ENCODE measurements at regions not wholly inside any gene's neighbourhood (a gene's known extent, or its start where the extent isn't known, plus 50 kb on each side); places are given as distances from the start of the nearest gene placed in this dataset.

- no peak for TF ChIP-seq POLR2A (IDR thresholded peaks at IDR 0.05)
- TF ChIP-seq EP300 (IDR thresholded peaks at IDR 0.05) = no peak
- TF ChIP-seq CTCF (IDR thresholded peaks at IDR 0.05) = no peak
- no peak for TF ChIP-seq POLR2AphosphoS5 (IDR thresholded peaks at IDR 0.05)
- Histone ChIP-seq H3K27ac (no peak overlapping the region), H3K9me3 (no peaks in the 10 kb centered on the region), H3K27me3 (no peaks in the 10 kb centered on the region), H3K36me3 (no peaks in the 10 kb centered on the region), H3K4me3 (no peak overlapping the region), H3K4me1 (no peaks in the 10 kb centered on the region)
- DNase-seq (ENCODE audit: low spot score in 2 of 2) = no peak
- WGBS = 76% methylated on average over 3 of the region's 3 CpGs
Measured at GRCh38 chr17:12376276-12376675, 289.4 kb upstream of the MYOCD start.

- Histone ChIP-seq H3K27me3 (no peaks in the 10 kb centered on the region), H3K36me3 (no peaks in the 10 kb centered on the region), H3K9me3 (no peaks in the 10 kb centered on the region), H3K4me3 (no peak overlapping the region), H3K4me1 (no peaks in the 10 kb centered on the region), H3K27ac (no peak overlapping the region)
- TF ChIP-seq POLR2AphosphoS5 (IDR thresholded peaks at IDR 0.05) = no peak
- no peak for TF ChIP-seq EP300 (IDR thresholded peaks at IDR 0.05)
- TF ChIP-seq CTCF (IDR thresholded peaks at IDR 0.05) = no peak
- no peak for TF ChIP-seq POLR2A (IDR thresholded peaks at IDR 0.05)
- no peak for DNase-seq (ENCODE audit: low spot score in 2 of 2)
- 59% methylated on average over 1 of the region's 1 CpG for WGBS
Measured at GRCh38 chr17:12386225-12386624, 279.5 kb upstream of the MYOCD start.

- no peak overlapping the region for H3K27ac ChIP-seq
- no peak for TF ChIP-seq EP300 (IDR thresholded peaks at IDR 0.05)
- DNase-seq (ENCODE audit: low spot score in 2 of 2) = no peak
- H3K4me3 ChIP-seq = no peak overlapping the region
- no peaks in the 10 kb centered on the region for H3K27me3 ChIP-seq
- H3K4me1 ChIP-seq = no peaks in the 10 kb centered on the region
- WGBS = 63% methylated on average over 3 of the region's 3 CpGs
- no peaks in the 10 kb centered on the region for H3K36me3 ChIP-seq
- H3K9me3 ChIP-seq = no peaks in the 10 kb centered on the region
Measured at GRCh38 chr17:12388226-12388625, 277.5 kb upstream of the MYOCD start.

GRCh38 chr17:12389421-12389820, 276.3 kb upstream of the MYOCD start:
- Histone ChIP-seq H3K27me3 (no peaks in the 10 kb centered on the region), H3K27ac (no peak overlapping the region), H3K4me3 (no peak overlapping the region), H3K36me3 (no peaks in the 10 kb centered on the region), H3K4me1 (no peaks in the 10 kb centered on the region), H3K9me3 (no peaks in the 10 kb centered on the region)
- no peak for DNase-seq (ENCODE audit: low spot score in 2 of 2)
- WGBS = 83% methylated on average over 2 of the region's 2 CpGs
- TF ChIP-seq EP300 (IDR thresholded peaks at IDR 0.05) (no peak), CTCF (IDR thresholded peaks at IDR 0.05) (no peak), POLR2A (IDR thresholded peaks at IDR 0.05) (no peak), POLR2AphosphoS5 (IDR thresholded peaks at IDR 0.05) (no peak)

GRCh38 chr17:12390631-12391030, 275.1 kb upstream of the MYOCD start:
- Histone ChIP-seq H3K27ac (no peak overlapping the region), H3K36me3 (no peaks in the 10 kb centered on the region), H3K4me1 (no peaks in the 10 kb centered on the region), H3K9me3 (no peaks in the 10 kb centered on the region), H3K4me3 (no peak overlapping the region), H3K27me3 (no peaks in the 10 kb centered on the region)
- TF ChIP-seq POLR2AphosphoS5 (IDR thresholded peaks at IDR 0.05) = no peak
- no peak for TF ChIP-seq POLR2A (IDR thresholded peaks at IDR 0.05)
- no peak for TF ChIP-seq CTCF (IDR thresholded peaks at IDR 0.05)
- TF ChIP-seq EP300 (IDR thresholded peaks at IDR 0.05) = no peak
- WGBS = 80% methylated on average over 4 of the region's 4 CpGs
- no peak for DNase-seq (ENCODE audit: low spot score in 2 of 2)

GRCh38 chr17:12391468-12391867, 274.2 kb upstream of the MYOCD start:
- Histone ChIP-seq H3K36me3 (no peaks in the 10 kb centered on the region), H3K27ac (no peak overlapping the region), H3K9me3 (no peaks in the 10 kb centered on the region), H3K4me1 (no peaks in the 10 kb centered on the region), H3K4me3 (no peak overlapping the region), H3K27me3 (no peaks in the 10 kb centered on the region)
- 37% methylated on average over 3 of the region's 3 CpGs for WGBS
- DNase-seq (ENCODE audit: low spot score in 2 of 2) = no peak
- no peak for TF ChIP-seq EP300 (IDR thresholded peaks at IDR 0.05)
- TF ChIP-seq POLR2AphosphoS5 (IDR thresholded peaks at IDR 0.05) = no peak
- TF ChIP-seq POLR2A (IDR thresholded peaks at IDR 0.05) = no peak
- TF ChIP-seq CTCF (IDR thresholded peaks at IDR 0.05) = no peak

Measured in suprapubic skin (tissue), 4 donors.